Inflammatory macrophage (primary cell): ENCODE measurements at regions not wholly inside any gene's neighbourhood (a gene's known extent, or its start where the extent isn't known, plus 50 kb on each side); places are given as distances from the start of the nearest gene placed in this dataset.

Experiments used
- DNase-seq, 2 donors: peaks; one replicate each; pipeline ENCODE4 v3.0.0-alpha.2; 2020 to 2022

DNA sequence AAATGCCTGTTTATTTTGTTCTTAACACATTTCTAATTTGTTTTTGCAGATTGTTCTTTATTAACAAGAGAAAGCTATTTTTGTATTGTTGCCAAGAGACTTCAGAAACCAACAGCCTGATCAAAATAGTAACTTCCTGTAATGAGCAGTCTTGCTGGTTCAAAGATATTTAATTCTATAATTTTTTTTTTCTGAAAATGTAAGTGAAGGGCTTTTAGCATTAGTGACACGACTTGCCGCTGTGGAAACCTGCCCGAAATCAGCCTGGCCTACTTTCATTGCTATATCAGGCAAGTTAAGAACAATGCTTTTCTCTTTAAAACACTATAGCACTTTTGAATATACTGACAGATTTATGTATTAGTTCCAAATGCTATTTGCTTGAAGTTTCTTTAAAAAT lies 374.3 kb downstream of the EFNB2 start:
- DNase-seq = no peak

DNA sequence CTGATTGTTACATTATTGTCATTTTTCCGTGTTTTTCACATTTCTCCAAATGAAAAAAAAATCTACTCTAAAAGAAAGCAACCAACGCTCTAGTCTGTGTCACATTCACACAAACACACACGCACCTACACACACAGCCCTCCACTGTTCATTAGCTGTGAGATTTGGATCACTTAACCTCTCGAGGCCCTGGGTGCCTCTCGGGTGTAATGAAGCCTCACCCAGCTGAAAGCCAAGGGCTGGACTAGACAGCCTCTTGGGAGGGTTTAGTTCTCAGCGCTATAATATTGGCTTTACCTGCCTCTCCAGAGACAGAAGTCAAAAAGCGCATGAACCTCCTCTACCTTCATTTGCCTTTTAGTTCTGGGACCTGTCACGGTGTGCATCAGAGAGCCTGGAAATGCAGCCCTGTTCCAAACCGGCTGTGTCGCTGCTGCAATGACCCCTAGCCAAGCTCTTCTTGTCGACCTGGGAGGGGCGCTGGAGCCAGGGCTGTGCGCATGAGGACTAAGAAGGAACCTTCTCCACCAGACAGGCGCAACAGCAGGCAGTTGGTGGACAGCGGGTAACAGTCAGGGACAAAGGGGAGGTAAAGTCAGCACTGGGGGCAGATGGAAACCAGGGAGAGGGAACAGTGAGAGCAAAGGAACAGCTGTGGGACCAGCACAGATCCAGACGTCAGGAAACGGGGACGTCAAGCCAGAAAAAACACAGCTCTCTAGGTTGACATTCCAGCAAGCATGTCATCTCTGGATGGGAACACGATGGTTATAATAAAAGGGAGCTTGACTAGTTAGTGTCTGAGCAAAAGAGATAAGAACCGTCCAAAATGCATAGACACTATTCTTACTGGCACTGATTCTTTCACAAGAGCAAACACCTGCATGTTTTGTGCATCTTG lies 375.9 kb downstream of the EFNB2 start:
- no peak for DNase-seq

DNA sequence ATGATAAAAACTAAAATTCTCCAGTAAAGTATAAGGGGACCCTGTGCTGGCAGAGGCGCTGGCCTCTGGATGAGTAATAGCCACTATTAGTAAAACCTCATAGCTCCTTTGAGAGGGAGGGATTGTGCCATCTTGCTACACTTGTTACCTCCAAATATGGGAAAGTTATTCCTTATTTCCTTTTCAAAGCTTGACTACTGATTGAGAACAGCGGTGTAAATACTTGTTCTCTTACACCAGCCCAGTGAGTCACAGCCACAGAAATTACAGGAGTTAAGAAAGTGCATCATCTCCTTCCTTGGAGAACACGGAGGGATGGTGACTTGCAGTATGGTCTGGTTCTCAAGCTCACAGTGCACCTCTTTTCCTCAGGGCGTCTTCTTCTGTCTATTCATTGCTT lies 379.0 kb downstream of the EFNB2 start:
- DNase-seq = no peak

DNA sequence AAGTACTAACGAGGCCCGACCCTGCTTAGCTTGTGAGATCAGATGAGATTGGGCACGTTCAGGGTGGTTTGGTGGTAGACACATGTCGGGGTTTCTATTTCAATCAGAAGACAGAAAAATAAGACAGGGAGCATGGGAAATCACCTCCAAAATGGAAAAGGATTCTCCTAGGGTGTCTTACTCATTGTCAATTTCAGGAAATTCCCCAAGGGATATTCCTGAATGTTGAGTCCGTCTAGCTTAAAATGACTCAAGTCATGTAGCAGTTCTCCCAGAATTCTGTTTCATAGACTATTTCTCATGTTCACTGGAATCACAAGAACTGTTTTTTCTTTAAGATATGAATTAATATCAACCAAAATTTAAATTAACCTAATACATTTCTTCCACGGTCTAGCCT lies 380.1 kb downstream of the EFNB2 start:
- no peak for DNase-seq

DNA sequence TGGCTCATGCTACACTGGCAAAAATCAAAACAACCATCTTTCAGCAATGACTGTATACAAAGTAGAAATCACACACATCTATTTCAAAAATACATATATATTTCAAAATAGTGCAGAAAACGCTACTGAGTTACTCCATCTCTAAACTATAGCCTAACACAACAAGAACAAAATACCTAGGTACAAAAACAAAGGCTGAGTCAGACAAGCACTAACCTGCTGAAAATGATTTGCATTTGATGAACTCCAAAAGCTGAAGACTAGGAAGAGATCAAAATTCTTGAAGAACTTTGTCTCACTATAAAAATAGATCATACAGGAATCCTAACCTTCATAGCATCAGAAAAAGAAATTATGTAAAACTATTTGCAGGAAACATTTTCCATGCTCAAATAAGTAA lies 381.6 kb downstream of the EFNB2 start:
- DNase-seq = no peak

DNA sequence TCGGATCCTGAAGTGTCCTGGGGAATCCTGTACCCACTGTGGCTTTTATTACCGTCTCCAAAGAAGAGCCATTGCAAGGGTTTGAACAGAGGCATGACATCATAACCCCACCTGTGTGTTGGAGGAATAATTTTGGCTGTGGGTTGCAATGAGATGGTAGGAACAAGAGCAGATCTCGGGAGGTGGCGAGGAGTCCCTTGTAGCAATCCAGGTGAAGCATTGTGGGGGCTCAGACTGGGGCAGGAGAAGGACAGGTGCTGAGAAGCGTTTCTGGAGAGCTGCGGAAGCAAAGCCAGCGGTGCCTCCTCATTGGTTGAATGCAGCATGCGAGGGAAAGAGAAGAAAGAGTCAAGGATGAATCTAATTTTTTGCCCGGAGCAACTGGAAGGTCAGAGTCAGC lies 382.4 kb downstream of the EFNB2 start:
- DNase-seq = no peak

DNA sequence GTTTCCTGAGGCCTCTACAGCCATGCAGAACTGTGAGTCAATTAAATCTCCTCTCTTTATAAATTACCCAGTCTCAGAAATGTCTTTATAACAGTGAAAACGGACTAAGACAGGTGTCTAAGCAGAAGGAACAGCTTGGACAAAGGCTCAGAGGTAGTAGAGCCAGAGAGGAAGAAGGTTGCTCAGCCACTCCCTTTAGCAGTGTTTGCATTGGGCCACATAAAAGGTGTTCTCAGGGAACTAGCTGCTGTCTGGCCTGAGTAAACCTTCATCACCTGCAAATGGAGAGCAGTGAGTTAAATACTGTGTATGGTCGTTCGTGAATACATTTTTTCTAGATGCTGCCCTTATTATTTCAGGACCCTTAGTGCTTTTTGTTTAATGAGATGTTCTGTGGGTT lies 383.4 kb downstream of the EFNB2 start:
- no peak for DNase-seq

DNA sequence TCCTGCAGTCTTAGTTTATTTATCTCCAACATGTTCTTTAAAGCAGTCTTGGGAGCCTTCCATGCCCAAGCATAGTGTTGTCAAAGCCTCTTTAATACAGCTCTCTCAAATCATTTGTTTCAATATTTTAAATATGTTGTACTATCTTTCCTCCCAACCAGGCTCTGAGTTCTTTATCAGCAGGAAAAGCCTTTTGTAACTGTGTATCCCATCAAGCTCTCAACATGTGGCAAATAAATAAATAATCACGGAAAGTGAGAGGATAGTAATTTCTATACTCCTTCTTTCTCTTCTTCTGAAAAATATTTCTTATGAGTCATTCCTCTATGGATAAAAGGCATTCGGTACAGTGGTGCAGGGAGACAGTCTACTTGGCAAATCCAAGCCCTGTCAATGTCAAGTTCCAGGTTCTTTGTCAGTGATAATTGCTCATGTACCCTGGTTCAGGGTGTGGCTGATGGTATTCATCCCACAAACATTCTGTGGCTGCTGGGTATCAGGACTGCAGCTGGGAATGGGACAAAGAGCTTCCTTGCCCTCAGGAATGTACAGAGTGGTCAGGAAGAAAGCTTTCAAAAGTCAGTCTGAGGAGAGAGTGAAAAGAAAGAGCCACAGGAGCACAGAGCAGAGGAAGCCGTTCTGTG lies 384.3 kb downstream of the EFNB2 start:
- DNase-seq = no peak

DNA sequence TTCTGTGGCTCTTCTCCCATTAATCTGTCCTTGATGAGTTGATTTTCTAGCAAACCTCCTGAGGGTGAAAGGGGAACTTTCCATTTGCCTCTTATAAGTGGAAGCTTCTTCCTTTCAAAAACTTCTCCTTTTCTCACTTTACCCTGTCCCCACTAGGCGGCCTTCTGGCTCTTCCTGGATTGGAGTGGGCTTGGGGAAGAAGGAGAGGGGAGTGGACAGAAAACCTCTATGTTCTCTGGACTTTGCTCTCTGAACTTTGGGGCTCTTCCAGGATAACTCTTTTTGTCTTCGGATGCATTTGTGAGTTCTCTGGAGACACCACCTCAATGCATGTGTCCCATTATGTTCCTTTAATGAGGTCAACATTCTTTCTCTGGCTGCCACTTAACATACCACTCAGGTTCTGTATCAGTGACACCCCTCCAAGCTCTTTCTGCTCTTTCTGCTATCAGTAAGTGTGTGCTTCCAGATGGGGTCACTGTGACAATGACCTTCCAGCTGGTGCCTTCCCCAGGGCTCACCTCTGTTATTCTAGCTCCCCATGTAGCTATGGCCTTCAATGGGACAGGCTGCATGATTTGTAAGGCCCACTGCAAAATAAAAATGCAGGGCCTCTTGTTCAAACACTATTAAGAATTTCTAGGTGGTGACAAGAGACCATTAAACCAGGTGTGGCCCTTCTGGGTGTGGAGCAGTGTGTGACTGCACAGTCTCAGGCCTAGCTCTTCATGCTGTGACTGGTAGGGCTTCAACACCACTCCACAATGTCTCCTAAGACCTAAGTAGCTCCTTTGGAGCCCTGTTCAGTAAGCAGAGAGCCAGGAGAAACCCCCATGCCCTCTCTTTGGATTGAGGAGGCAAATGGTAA lies 389.2 kb downstream of the EFNB2 start:
- no peak for DNase-seq

DNA sequence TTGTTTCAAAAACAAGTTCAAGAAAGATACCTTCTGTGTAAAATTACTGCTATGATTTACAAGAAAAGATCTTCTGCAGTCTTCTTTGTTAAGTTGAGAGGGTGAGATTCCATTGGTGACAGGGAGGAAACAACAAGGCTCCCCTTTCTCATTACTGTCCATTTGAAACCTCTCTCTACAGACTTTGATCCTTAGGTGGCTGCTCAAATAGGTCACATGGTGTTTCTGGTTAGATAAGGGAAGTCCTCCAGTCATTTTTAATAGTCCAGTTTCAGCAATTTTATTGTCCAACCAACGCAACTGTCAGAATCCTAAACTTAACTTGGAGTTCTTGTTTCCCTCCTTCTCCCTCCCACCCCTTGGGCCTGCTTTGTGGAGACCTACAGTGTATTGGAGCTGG lies 390.4 kb downstream of the EFNB2 start:
- no peak for DNase-seq

DNA sequence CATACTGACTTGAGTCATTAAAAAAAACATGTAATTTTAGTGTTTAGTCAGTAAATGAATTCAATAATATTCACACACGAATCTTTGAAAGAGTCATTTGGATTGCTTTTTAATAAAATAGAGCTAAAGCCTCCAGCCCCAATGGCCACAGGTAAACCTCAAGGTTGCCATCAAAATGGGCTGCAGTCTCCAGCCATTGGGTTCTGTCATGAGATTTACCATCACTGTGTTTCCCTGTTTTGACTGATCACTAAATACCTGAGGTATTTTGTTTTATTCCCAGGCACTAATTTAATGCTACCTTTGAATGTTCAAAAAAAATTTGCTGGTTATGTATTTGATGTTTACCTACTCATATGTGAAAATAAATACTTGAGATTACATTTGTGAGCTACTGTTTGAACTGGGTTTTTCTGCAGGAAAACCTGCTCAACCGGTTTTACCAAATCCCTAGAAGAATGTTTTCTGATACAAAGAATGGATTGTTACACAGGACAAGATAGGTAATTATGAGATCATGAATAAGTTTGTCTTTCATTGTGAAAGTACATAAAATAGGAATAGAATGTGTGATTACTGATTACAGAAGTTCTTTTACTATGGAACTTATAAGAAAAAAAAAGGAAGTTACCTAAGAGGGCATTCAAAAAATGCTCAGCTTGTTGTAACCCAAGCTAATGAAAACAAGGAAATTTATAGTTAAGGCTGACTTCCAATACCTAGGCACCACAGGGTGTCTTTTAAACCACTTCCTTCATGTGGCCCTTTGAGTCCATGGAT lies 391.3 kb downstream of the EFNB2 start:
- no peak for DNase-seq

DNA sequence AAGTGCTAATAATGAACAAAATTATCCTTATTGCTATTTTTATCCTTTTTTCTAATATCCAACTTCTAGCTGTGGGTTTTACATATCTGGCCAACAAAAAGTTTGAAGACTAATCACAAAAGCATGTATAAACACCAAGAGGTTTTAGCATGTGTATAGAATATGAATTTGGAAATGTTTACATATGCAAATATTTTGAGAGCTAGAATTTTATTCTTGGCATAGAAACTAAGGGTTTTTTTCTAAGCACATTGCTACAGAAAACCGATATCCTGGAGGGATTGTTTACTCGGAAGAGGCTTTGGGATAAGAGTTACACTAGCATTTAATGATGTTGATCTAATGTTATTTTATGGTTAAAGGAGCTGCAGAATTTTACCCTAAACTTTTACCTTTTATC lies 392.1 kb downstream of the EFNB2 start:
- DNase-seq = no peak

DNA sequence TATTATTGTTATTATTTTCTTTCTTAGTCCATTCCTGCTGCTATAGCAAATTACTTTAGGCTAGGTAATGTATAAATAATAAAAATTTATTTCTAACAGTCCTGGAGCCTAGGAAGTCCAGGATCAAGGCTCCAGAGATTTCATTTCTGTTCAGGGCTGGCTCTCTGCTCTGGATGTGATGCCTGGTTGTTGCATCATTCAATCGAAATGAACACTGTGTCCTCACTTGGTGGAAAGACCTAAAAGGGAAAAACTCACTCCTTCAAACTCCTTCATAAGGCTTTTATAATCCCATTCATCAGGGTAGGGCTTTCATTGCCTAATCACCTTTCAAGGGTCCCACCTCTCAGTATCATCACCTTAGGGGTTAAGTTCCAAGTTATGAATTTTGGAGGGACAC lies 395.0 kb downstream of the EFNB2 start:
- DNase-seq = no peak

DNA sequence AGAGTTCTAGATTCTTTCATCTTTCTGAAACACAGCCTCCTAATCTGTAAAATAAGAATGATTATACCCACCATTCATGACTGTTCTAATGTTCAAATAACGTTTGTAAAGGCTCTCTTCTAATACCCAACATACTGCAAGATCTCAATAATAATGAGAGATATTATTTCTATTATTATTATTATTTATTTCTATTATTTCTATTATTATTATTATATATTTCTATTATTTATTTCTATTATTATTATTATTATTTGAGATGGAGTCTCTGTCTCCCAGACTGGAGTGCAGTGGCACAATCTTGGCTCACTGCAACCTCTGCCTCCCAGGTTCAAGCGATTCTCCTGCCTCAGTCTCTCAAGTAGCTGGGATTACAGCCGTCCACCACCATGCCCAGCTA lies 395.5 kb downstream of the EFNB2 start:
- DNase-seq = no peak

DNA sequence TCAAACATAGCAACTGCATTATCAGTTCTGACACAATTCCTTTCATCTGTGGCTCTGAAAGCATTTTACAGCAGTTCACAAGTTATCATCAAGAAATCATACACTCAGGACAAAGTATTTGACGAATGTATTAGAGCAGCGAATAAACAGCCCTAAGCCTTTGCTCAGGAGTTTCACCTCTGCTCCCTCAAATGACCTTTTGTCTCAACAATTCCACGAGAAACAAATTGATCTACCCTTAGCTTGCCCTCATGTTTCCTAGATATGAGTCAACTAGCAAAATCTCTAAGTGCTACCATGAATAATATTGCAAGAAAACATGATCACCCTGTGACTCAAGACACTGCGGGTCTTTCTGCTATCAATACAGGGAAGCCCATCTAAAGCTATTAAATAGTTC lies 396.1 kb downstream of the EFNB2 start:
- no peak for DNase-seq

DNA sequence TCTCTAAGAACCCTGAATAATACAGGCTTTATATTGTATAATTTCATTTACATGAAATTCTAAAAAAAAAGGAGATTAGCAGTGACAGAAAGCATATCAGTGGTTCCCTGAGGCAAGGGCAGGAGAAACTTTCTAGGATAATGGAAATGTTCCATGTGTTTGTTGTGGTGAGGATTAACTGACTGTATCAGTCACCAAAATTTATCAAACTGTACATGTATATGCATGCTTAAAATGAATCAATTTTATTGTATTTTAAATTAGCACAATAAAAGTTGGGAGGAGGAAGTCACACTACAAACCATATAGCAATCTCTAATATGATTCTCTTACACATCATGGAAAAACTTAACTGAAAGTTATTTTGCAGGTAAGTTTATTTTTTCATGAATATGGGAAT lies 396.8 kb downstream of the EFNB2 start:
- no peak for DNase-seq

DNA sequence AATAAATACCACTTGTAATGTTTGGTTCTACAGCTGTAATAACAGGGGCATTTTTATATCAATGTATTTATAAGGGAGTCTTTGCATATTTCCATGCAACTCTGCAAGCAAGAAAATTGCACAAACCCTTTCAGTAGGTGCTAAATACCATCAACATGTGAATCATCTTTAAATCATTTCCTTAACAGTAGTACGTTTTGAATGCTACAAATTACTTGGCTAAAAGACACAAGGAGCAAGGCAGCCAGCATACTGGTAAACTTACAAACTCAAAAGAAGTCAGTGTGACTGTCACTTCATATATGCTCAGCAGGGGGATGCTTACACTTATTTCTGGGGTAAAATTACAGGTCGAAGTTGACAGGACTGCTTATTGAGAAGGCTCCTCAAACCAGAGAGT lies 402.4 kb downstream of the EFNB2 start:
- no peak for DNase-seq

DNA sequence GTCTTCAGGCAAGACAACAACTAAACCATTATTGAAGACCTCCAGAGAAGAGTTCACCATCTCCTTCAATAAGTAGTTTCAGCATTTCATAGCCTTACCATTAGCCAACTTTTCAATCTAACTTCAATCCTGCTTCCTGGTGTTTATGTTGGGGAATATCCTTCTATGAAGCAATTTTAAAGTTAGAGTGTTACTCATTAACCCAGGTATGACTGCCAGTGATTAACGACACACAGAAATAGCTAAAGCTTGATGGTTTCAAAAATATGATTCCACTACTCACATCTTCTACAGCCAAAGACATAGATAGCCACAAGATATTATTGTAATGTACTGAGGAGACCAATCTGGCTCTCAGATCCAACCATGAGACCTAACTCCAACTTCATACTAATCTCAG lies 403.2 kb downstream of the EFNB2 start:
- no peak for DNase-seq

DNA sequence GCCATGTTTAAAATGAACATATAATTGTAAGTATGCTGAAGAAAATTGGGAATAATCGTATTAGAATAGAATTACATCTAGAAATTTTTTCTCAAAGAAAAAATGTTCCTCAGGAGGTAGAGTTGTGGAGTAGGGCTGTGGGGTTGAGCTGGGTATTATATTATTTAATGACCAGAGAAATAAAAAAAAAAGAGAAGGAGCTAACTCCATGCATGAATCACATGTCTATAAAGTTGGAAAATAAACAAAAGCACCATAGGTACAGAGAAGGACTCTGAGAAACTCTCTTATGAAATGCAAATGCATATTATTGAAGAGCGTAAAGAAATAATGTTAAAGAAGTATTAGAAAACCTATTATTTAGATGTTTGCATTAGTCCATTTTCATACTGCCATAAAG lies 405.5 kb downstream of the EFNB2 start:
- no peak for DNase-seq

DNA sequence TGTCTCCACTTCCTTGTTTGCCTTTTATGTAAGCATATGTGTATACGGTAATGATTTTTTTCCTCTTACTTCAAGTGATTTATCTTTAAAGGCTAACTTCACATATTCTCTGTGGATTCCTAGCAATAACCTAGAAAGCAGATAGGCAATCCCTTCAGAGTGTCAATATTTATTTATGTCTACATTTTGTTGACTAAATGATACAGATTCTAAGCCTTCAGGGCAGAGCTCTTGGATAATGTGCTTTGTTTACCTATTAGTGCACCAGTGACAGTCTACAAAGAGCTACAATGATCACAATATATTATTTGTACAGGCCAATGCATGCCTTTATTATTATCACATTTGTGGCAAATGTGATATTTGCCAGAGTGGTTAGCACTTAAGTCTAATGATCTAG lies 406.2 kb downstream of the EFNB2 start:
- DNase-seq = no peak

DNA sequence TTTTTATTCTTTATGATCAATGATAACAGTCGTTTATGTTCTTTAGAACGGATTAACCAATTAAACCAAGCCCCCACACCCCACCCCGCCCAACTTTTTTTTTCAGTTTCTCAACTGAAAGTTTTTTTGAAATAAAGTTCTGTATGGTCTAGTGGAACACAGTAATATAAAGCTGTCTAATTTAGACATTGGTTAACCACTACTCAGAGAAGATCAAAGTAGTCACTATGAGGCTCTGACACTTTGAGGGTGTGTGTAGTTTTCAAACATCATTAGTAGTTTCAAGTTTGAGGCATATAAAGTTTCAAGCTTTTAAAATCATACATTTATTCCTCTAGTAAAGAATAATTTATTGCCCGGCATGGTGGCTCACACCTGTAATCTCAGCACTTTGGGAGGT lies 413.2 kb downstream of the EFNB2 start:
- DNase-seq = no peak

DNA sequence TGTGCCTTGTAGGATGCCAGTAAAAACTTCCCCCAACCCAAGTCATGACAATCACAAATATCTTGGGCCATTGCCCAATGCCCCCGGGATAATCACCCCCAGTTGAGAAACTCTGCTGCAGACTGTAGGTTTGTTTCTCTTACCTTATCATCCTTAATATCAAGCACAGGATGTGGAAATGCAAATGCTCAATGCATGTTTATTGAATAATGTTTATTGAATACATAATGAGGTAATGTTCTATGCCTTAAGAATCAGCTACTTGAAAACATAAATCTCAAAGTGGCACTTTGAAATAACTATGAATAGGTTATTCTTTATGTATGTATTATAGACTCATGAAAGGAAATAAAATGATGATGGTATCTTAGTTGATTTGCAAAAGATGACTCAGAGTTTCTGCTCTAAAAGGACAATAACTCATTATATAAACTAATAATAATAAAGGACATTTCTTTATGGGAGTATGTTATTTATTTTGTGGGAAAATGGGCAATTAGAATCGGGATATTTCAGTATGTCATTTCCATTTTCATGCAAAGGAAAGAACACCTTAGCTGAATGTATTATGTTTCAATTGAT lies 414.2 kb downstream of the EFNB2 start:
- no peak for DNase-seq
